CD4-positive, alpha-beta T cell (primary cell): ENCODE measurements at regions not wholly inside any gene's neighbourhood (a gene's known extent, or its start where the extent isn't known, plus 50 kb on each side); places are given as distances from the start of the nearest gene placed in this dataset.

ENCODE experiments used
- ATAC-seq: fragments of 200-7000 bp; cut with Tn5 transposase; one replicate; pipeline ENCODE4 v1.10.0; 2022; ENCODE audit warnings: mild to moderate bottlenecking; ENCODE audit not compliant: poor library complexity
- CTCF ChIA-PET: fragments of 350-600 bp; sonication (Branson Sonifier 250); formaldehyde crosslinking; loops from one replicate; lab custom pipeline; 2021; ENCODE audit warnings: antibody characterized with exemption, inconsistent platforms; lab: Charles Lee
- POLR2A ChIA-PET: fragments of 350-600 bp; sonication (Branson Sonifier 250); formaldehyde crosslinking; loops from one replicate; lab custom pipeline; 2021; ENCODE audit warnings: antibody characterized with exemption, inconsistent platforms; lab: Charles Lee
- DNase-seq, 14 experiments: peaks; one replicate each; pipeline ENCODE4 v3.0.0-alpha.2; 2013 to 2020; ENCODE audit warnings: mixed read lengths in 2 of 14
- H3K27ac ChIP-seq, 2 donors: one replicate each; pipeline versions ENCODE4 v1.5.1 to v1.7.0; 2013; ENCODE audit warnings: low read length in 2 of 2, low read depth in 1 of 2, mild to moderate bottlenecking in 1 of 2
- H3K27me3 ChIP-seq, 2 experiments: 1 replicate in 1 of 2; 2 replicates in 1 of 2; pipeline versions ENCODE4 v1.6.1 to v1.7.0; 2013; ENCODE audit warnings: low read length in 2 of 2, control low read depth in 1 of 2, mild to moderate bottlenecking in 1 of 2, moderate library complexity in 1 of 2; ENCODE audit not compliant: insufficient read depth in 2 of 2, control insufficient read depth in 1 of 2
- H3K36me3 ChIP-seq: one replicate; pipeline ENCODE4 v1.6.1; 2013; ENCODE audit warnings: low read length, control low read depth; ENCODE audit not compliant: insufficient read depth
- H3K4me1 ChIP-seq: one replicate; pipeline ENCODE4 v1.6.1; 2013; ENCODE audit warnings: low read length, control low read depth; ENCODE audit not compliant: insufficient read depth
- H3K4me3 ChIP-seq: one replicate; pipeline ENCODE4 v1.5.1; 2013; ENCODE audit warnings: mild to moderate bottlenecking, low read length, moderate library complexity
- H3K9me3 ChIP-seq, 2 experiments: 1 replicate in 1 of 2; 2 replicates in 1 of 2; pipeline versions ENCODE4 v1.6.1 to v1.7.0; 2013; ENCODE audit warnings: low read length in 2 of 2, mild to moderate bottlenecking in 2 of 2, control low read depth in 1 of 2, moderate library complexity in 1 of 2; ENCODE audit not compliant: control insufficient read depth in 1 of 2, insufficient read depth in 1 of 2
- H3K27ac Mint-ChIP-seq: one replicate; pipeline ENCODE4 v1.8.0; 2020; ENCODE audit warnings: mixed read lengths
- H3K27me3 Mint-ChIP-seq: one replicate; pipeline ENCODE4 v1.8.0; 2021; ENCODE audit warnings: mixed read lengths
- H3K36me3 Mint-ChIP-seq: one replicate; pipeline ENCODE4 v1.8.0; 2021; ENCODE audit warnings: low read depth, mixed read lengths
- H3K4me1 Mint-ChIP-seq: one replicate; pipeline ENCODE4 v1.8.0; 2021; ENCODE audit warnings: low read depth, mixed read lengths
- H3K4me3 Mint-ChIP-seq: one replicate; pipeline ENCODE4 v1.8.0; 2020; ENCODE audit warnings: mild to moderate bottlenecking, mixed read lengths
- H3K9me3 Mint-ChIP-seq: one replicate; pipeline ENCODE4 v1.8.0; 2020; ENCODE audit warnings: mixed read lengths
- CTCF ChIP-seq: fragments of 200-600 bp; IDR thresholded peaks from one replicate; pipeline ENCODE4 v1.8.0; 2022; ENCODE audit warnings: antibody characterized with exemption, mild to moderate bottlenecking
- intact Hi-C, 2 experiments: fragments of 100-400 bp; cut with DNase I in 1 of 2; cut with micrococcal nuclease in 1 of 2; formaldehyde crosslinking; loops; one replicate each; pipeline versions ENCODE4 v1.15.1 to v1.9.0; 2023 to 2025; cut with DNase I, micrococcal nuclease

GRCh38 chr5:168165221-168165914 is 126.1 kb upstream of the WWC1 start:
- Mint-ChIP-seq H3K4me1 (peaks cover 16% of the 10 kb centered on the region), H3K36me3 (no peaks in the 10 kb centered on the region), H3K9me3 (no peaks in the 10 kb centered on the region), H3K27me3 (peaks cover 8% of the 10 kb centered on the region), H3K27ac (no peak overlapping the region), H3K4me3 (no peak overlapping the region)
- ChIA-PET POLR2A (no interaction called here), CTCF (interaction anchor here (0.6 kb wide), 1 partner anchor 487 kb away, joined by 3 read pairs; no protein-coding TSS in a partner anchor)
- DNase-seq, result no peak
- no peaks in the 10 kb centered on the region for H3K27me3 ChIP-seq
- peaks cover 0 to 4% of the 10 kb centered on the region in 2 experiments for H3K9me3 ChIP-seq
- no peak overlapping the region for H3K4me3 ChIP-seq
- no peak for TF ChIP-seq CTCF
- ATAC-seq, result no peak
- intact Hi-C loops, result no loop called here
- no peak overlapping the region for H3K27ac ChIP-seq
- H3K4me1 ChIP-seq, result peaks cover 7% of the 10 kb centered on the region
- H3K36me3 ChIP-seq, result no peaks in the 10 kb centered on the region

- H3K36me3 ChIP-seq, result no peaks in the 10 kb centered on the region
- CTCF ChIA-PET, result interaction anchor here (0.6 kb wide), 1 partner anchor 487 kb away, joined by 3 read pairs; no protein-coding TSS in a partner anchor
- no peaks in the 10 kb centered on the region for H3K27me3 ChIP-seq
- ATAC-seq (no peak), DNase-seq (no peak)
- peaks cover 7% of the 10 kb centered on the region for H3K4me1 ChIP-seq
- H3K4me3 Mint-ChIP-seq, result no peak overlapping the region
- POLR2A ChIA-PET, result no interaction called here
- no peak overlapping the region for H3K4me3 ChIP-seq
- intact Hi-C loops, result no loop called here
- H3K9me3 ChIP-seq, result peaks cover 0 to 4% of the 10 kb centered on the region in 2 experiments
- no peaks in the 10 kb centered on the region for H3K9me3 Mint-ChIP-seq
- H3K27me3 Mint-ChIP-seq, result peaks cover 9% of the 10 kb centered on the region
- H3K4me1 Mint-ChIP-seq, result peaks cover 16% of the 10 kb centered on the region
- H3K27ac ChIP-seq, result no peak overlapping the region
- no peak overlapping the region for H3K27ac Mint-ChIP-seq
- TF ChIP-seq CTCF, result no peak
- no peaks in the 10 kb centered on the region for H3K36me3 Mint-ChIP-seq
Measured at GRCh38 chr5:168165977-168166376, 125.5 kb upstream of the WWC1 start.

- Mint-ChIP-seq H3K36me3 (no peaks in the 10 kb centered on the region), H3K4me3 (no peak overlapping the region), H3K27ac (no peak overlapping the region), H3K27me3 (peaks cover 9% of the 10 kb centered on the region), H3K4me1 (peaks cover 16% of the 10 kb centered on the region), H3K9me3 (no peaks in the 10 kb centered on the region)
- DNase-seq, result no peak
- no peaks in the 10 kb centered on the region for H3K36me3 ChIP-seq
- ATAC-seq, result no peak
- no peak for TF ChIP-seq CTCF
- H3K27me3 ChIP-seq, result no peaks in the 10 kb centered on the region
- H3K9me3 ChIP-seq, result peaks cover 0 to 2% of the 10 kb centered on the region in 2 experiments
- peaks cover 7% of the 10 kb centered on the region for H3K4me1 ChIP-seq
- intact Hi-C loops, result no loop called here
- H3K4me3 ChIP-seq, result no peak overlapping the region
- ChIA-PET POLR2A (no interaction called here), CTCF (no interaction called here)
- no peak overlapping the region for H3K27ac ChIP-seq
Measured at GRCh38 chr5:168167338-168167737, 124.1 kb upstream of the WWC1 start.
